Nephron (organoid): ENCODE measurements at regions not wholly inside any gene's neighbourhood (a gene's known extent, or its start where the extent isn't known, plus 50 kb on each side); places are given as distances from the start of the nearest gene placed in this dataset.
A peak's percentile ranks its signal among the peaks of the same experiment; 100 is the strongest.
"Not testable (repeated sequence)": the region's sequence is repeated elsewhere in the genome, so short reads cannot be mapped to it uniquely, and the experiment has no call there.

Source experiments
- H3K27ac Mint-ChIP-seq, 3 experiments: 2 replicates each; pipeline ENCODE4 v1.8.0; 2020; ENCODE audit warnings: mixed read lengths in 3 of 3, mild to moderate bottlenecking in 2 of 3, moderate library complexity in 1 of 3
- H3K27me3 Mint-ChIP-seq: 2 replicates; pipeline ENCODE4 v1.8.0; 2021; ENCODE audit warnings: low read depth, mild to moderate bottlenecking, moderate library complexity, mixed read lengths
- H3K36me3 Mint-ChIP-seq: 2 replicates; pipeline ENCODE4 v1.8.0; 2020; ENCODE audit warnings: low read depth, mixed read lengths
- H3K4me1 Mint-ChIP-seq: 2 replicates; pipeline ENCODE4 v1.8.0; 2020; ENCODE audit warnings: mixed read lengths
- H3K4me3 Mint-ChIP-seq, 3 experiments: 2 replicates each; pipeline ENCODE4 v1.8.0; 2020; ENCODE audit warnings: mild to moderate bottlenecking in 3 of 3, mixed read lengths in 3 of 3, moderate library complexity in 2 of 3
- H3K9me3 Mint-ChIP-seq: 2 replicates; pipeline ENCODE4 v1.8.0; 2020; ENCODE audit warnings: mixed read lengths
- TF ChIP-seq, protein P1 (sequence below), 3 experiments: fragments of 200-600 bp; sonication (generic); IDR thresholded peaks; one replicate each; pipeline ENCODE4 v1.5.0; 2021; ENCODE audit warnings: antibody characterized with exemption in 3 of 3; ENCODE audit not compliant: unreplicated experiment in 3 of 3

DNA sequence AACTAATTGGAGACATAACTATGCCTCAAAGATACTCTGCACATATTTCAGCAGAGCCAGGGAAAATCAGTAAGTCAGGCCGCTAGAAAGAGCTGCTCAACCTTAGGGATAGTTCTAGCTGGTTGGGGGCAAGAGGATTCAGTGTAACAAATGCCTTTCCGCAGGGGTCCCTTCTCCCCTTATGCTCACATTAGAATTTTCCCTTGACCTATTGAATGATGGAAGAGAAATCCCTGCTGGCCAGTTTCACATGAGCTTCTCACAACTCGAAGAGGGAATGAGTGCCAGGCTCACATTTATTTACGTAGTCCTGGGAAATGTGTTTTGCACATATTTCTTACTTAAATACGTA, 66.2 kb upstream of the USP9X start:
- peaks cover 3% of the 10 kb centered on the region for H3K27me3 Mint-ChIP-seq

DNA sequence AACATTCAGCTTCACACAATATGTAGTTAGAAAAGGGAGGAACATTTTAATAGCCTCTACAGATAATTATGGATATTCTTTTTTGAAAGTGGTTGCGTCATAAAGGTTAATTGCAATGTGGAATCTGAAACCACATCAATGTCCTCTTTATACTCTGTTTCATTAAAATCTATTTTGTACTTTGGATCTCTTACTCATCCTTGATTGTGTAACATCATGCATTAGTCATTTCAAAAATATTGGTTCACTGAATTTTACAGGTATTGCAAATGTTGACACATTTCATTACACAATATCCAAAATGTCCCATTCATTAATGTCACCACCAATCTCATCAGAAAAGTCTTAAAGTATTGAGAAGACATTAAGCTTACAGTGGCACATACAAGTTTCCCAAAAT, 62.7 kb upstream of the USP9X start:
- no peak overlapping the region for H3K27ac Mint-ChIP-seq
- TF ChIP-seq, protein P1, sequence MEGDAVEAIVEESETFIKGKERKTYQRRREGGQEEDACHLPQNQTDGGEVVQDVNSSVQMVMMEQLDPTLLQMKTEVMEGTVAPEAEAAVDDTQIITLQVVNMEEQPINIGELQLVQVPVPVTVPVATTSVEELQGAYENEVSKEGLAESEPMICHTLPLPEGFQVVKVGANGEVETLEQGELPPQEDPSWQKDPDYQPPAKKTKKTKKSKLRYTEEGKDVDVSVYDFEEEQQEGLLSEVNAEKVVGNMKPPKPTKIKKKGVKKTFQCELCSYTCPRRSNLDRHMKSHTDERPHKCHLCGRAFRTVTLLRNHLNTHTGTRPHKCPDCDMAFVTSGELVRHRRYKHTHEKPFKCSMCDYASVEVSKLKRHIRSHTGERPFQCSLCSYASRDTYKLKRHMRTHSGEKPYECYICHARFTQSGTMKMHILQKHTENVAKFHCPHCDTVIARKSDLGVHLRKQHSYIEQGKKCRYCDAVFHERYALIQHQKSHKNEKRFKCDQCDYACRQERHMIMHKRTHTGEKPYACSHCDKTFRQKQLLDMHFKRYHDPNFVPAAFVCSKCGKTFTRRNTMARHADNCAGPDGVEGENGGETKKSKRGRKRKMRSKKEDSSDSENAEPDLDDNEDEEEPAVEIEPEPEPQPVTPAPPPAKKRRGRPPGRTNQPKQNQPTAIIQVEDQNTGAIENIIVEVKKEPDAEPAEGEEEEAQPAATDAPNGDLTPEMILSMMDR (IDR thresholded peaks at IDR 0.05; ENCODE audit: unreplicated experiment in 3 of 3), result no peak
- H3K27me3 Mint-ChIP-seq, result peaks cover 3% of the 10 kb centered on the region
- H3K9me3 Mint-ChIP-seq, result peaks cover 7% of the 10 kb centered on the region
- no peak overlapping the region for H3K4me3 Mint-ChIP-seq
- peaks cover 31% of the 10 kb centered on the region for H3K4me1 Mint-ChIP-seq
- H3K36me3 Mint-ChIP-seq, result no peaks in the 10 kb centered on the region

More for the DNA sequence above, 66.2 kb upstream of the USP9X start:
- TF ChIP-seq, protein P1 (IDR thresholded peaks at IDR 0.05; ENCODE audit: unreplicated experiment in 3 of 3), result no peak
- Mint-ChIP-seq H3K36me3 (no peaks in the 10 kb centered on the region), H3K4me3 (no peak overlapping the region), H3K4me1 (peaks cover 11% of the 10 kb centered on the region), H3K27ac (peak overlapping the region; percentile 29 to 71 (median 69)), H3K9me3 (peaks cover 6% of the 10 kb centered on the region)

DNA sequence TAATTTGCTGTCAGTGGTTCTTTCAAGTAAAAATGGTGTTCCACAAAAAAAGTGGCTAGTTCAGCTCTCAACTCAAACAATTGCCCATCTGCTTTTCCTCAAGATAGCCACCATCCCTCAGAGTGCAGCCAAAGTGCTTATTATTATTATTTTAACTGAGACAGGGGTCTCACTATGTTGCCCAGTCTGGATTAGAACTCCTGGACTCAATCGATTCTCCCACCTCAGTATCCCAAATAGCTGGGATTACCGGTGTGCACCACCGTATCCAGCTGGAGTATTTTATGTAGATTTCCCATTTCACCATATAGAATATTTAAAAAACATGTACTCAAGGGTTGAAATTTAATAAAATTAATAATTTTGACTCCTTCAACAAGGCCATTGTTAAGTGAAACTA, 62.1 kb upstream of the USP9X start:
- no peaks in the 10 kb centered on the region for H3K36me3 Mint-ChIP-seq

DNA sequence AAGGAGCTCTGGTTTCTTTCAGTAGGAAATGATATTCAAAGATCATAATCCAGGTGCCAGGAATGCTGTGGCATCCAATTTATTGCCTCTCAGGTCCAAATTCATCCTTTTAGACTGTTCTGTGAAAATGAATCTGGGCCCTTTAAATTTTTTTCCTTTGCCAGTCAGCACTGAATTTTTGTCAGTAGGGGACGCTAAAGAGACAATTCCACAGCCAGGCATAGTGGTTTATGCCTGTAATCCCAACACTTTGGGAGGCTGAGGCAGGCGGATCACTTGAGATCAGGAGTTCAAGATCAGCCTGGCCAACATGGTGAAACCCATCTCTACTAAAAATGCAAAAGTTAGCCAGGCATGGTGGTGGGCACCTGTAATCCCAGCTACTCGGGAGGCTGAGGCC, 60.9 kb upstream of the USP9X start:
- H3K4me3 Mint-ChIP-seq, H3K36me3 Mint-ChIP-seq, H3K9me3 Mint-ChIP-seq, H3K27me3 Mint-ChIP-seq, H3K27ac Mint-ChIP-seq: not testable (repeated sequence)
- H3K4me1 Mint-ChIP-seq, result peaks cover 22% of the 10 kb centered on the region

More for the DNA sequence above, 62.1 kb upstream of the USP9X start:
- Mint-ChIP-seq H3K4me1 (peaks cover 32% of the 10 kb centered on the region), H3K4me3 (no peak overlapping the region), H3K27me3 (peaks cover 3% of the 10 kb centered on the region), H3K9me3 (peaks cover 7% of the 10 kb centered on the region), H3K27ac (no peak overlapping the region)
- TF ChIP-seq, protein P1 (IDR thresholded peaks at IDR 0.05; ENCODE audit: unreplicated experiment in 3 of 3), result no peak

DNA sequence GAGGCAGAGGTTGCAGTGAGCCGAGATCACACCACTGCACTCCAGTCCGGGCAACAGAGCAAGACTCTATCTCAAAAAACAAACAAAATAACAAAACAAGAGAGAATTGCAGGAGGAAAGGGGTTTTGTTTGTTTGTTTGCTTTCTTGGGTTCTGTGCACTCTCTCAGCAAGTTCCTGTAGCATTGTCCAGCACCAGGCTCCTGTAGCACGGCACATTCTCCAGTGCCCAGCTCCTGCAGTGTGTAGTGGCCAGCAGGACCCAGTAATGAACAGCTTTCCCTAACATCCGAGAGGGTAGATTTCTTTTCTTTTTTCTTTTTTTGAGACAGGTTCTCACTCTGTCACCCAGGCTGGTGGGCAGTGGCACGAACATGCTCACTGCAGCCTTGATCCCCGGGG, 60.5 kb upstream of the USP9X start:
- Mint-ChIP-seq H3K36me3 (no peaks in the 10 kb centered on the region), H3K4me1 (peaks cover 21% of the 10 kb centered on the region), H3K27ac (no peak overlapping the region), H3K4me3 (no peak overlapping the region), H3K9me3 (peaks cover 7% of the 10 kb centered on the region), H3K27me3 (no peaks in the 10 kb centered on the region)
- TF ChIP-seq, protein P1 (IDR thresholded peaks at IDR 0.05; ENCODE audit: unreplicated experiment in 3 of 3), result no peak

DNA sequence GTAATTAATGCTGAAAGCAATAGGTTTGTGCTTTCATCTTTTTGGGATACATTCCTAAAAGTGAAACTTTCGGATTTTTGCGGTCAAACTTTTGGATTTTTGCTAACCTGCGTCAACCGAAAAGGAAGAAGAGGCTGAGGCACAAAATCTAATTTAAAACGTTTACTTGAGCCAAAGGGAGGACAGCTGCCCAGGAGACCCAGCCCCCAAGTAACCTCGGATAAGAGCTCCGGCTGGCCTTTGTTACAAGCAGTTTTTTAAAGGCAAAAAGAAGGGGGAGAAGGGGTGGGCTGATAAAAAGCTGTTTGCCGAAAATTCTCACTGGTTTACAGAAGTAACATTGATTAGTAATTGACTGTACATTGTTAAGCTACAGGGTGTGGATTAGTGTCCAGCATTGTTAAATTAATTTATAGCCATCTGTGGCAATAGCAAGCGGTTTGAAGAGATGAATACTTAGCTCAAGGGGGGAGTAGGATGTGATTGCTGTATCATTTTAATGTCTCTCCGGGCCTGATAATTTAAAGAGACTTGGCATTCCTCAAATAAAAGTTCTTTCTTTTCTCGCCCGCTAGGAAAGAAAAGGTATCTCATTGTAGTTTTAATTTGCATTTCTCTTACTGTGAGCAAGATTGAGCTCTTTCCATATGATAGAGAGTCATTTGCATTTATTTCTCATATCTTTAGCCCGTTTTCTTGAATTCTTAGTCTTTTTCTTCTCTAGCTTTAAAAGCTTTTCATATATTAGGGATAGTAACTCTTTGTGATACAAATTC, 59.1 kb upstream of the USP9X start:
- peaks cover 4% of the 10 kb centered on the region for H3K9me3 Mint-ChIP-seq
- no peaks in the 10 kb centered on the region for H3K27me3 Mint-ChIP-seq
- H3K4me1 Mint-ChIP-seq, result peaks cover 21% of the 10 kb centered on the region

More for the DNA sequence above, 59.1 kb upstream of the USP9X start:
- TF ChIP-seq, protein P1 (IDR thresholded peaks at IDR 0.05; ENCODE audit: unreplicated experiment in 3 of 3), result no peak
- H3K4me3 Mint-ChIP-seq, result peak overlapping the region; percentile 3 to 70 (median 63)
- H3K27ac Mint-ChIP-seq, result peak overlapping the region; percentile 40 to 91 (median 79)
- H3K36me3 Mint-ChIP-seq, result no peaks in the 10 kb centered on the region
